Jurkat, Clone E6-1 (cell line): ENCODE measurements at regions not wholly inside any gene's neighbourhood (a gene's known extent, or its start where the extent isn't known, plus 50 kb on each side); places are given as distances from the start of the nearest gene placed in this dataset.

Source experiments
- DNase-seq: peaks from one replicate; pipeline ENCODE4 v3.0.0-alpha.2; 2011; ENCODE audit warnings: low read depth, low spot score
- H3K4me3 ChIP-seq: 2 replicates; pipeline ENCODE4 v1.5.1; 2011; ENCODE audit warnings: mild to moderate bottlenecking, low read length, control low read depth, moderate library complexity

DNA sequence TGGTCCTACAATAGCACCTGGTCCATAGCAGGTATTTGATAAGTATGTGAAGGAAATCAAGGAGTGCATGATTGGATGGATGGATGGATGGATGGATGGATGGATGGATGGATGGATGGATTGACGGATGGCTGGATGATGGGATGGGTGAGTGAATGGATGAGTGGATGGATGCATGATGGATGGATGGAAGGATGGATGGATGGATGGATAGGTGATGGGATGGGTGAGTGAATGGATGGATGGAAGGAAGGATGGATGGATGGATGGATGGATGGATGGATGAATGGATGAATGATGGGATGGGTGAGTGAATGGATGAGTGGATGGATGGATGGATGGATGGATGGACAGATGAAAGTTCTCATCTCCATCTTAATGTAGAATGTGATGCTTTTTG is 231.0 kb upstream of the PPP2R2D start:
- DNase-seq, result no peak
- no peak overlapping the region for H3K4me3 ChIP-seq

DNA sequence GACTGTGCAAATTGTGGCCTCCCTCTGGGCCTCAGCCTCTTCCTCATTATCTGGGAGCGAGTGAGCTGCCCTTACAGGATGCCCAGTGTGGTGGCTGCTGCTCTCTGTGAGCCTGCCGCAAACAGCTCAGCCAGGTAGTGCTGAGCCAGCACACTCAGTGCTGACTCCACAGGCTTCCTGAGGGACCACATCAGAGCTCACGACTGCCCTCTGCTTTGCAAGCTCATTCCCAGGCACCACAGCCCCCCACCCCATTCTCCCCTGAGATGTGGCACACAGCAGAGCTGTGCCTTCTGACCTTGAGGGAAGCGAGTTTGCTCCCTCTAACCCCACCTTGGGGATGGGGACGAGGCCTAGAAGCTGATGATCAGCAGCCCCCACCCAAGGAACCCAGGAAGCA is 230.5 kb upstream of the PPP2R2D start:
- no peak for DNase-seq
- no peak overlapping the region for H3K4me3 ChIP-seq

DNA sequence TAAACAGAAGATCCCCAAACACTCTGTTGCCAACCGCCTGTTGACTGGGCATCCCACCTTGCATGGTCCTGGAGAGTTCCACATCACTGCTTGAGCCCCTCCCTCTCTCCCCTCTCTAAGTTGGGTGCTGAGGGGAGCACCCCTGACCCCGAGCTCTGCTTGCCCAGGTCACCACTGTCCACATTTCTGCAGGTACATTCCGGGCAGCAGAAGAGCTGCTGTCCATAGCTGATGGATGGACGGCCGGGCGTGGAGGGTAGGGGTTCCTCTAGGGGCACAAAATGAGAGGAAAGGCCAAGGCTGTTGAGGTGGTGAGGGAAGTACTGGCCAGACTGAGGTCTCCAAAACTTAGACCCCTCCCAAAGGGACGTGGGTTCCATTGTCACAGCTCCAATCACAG is 227.4 kb upstream of the PPP2R2D start:
- DNase-seq, result no peak
- H3K4me3 ChIP-seq, result no peak overlapping the region

DNA sequence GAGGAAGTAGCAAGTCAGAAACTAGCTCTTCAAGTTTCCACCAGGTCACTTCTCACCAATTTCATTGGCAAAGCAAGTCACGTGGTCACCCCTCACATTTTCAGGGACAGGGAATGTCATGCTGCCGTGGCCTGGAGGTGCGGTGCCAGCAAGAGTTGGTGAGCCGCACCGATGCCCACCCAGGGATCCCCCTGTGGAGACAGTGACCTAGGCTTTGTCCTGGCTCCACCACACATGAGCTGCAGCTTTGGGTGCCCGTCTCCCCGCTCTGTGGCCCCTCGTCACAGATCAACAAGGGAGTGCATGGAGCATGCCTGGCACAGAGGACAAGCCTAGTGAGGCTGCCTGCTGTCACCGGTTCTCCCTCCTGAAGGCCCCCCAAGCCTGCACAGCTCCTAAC is 226.7 kb upstream of the PPP2R2D start:
- no peak overlapping the region for H3K4me3 ChIP-seq
- DNase-seq, result no peak

DNA sequence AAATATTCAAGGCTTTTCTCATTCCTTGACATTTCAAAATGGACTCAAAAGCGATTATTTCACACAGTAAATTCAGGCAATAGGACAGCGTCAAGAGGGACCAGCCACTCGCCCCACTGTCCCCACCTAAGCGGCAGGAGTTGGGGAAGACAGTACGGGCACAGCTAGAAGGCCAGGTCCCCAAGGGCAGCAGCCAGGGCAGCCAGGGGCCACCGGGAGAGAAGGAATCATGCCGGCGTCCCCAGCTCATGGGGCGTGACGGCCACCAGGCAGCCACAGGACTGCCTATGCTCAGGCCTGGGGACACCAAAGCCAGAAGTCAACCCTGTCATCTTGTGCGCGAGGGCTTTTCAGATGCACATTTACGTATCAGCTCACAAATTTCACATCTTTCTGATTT is 225.7 kb upstream of the PPP2R2D start:
- no peak overlapping the region for H3K4me3 ChIP-seq
- DNase-seq, result no peak

DNA sequence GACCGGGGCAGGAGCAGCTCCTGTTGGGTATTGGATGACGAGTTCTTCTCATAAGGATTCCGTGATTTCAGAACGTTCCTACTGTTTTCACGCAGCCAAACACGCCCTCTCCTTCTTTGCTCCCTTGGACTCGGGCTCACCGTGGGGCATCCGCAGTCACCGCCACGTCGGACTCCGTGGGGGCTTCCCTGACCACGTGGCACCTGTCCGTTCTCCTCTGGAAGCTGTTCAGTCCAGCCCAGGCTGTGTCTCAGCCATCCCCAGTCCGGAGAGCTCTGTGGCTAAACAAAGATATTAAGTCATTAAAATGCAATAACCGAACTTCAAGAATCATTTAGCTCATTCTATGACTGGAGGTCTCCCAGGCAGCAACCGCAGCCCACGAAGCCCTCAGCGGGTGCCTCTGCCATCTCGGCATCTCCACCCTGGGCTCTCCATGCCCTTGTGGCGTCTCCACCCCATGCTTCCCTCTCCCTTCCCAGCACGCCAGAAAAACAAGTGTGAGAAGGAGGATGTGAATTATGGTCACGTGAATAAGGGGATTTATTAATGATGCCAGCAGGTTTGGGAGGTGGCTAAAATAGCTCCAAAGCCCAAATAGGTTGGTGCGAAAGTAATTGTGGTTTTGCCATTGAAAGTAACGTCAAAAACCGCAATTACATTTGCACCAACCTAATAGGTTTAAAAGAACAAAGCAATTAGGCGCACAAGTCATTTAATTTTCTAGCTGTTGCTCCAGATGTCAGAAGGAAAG is 224.6 kb upstream of the PPP2R2D start:
- DNase-seq, result peak; percentile 86
- peak overlapping the region; percentile 36 for H3K4me3 ChIP-seq

DNA sequence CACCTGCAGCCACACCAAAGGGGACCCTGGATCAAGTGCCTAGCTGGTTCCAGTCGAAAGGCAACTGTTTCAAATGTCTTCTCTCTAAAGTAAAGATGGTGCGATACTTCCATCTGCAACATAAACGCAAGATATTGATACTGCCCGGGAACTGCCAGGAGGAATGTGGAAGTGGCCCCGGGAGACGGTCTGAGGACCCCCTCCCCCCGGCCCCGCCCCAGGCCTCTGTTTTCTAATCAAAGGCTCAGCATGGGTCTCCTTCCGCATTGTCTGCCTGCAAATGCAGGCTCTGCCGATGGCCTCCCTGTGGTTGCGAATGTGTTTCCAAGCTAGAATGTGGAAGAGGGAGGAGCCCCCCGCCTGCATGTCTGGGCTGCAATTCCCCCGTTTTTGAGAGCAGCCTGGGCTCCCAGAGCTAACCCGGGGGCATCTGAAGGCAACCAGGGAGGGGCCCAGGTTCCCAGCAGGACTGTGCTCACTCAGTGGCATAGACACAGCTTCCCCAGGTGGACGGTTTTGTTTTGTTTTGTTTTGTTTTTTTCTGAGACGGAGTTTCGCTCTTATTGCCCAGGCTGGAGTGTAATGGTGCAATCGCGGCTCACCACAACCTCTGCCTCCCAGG is 223.9 kb upstream of the PPP2R2D start:
- DNase-seq, result peak; percentile 23
- H3K4me3 ChIP-seq, result peak overlapping the region; percentile 36

DNA sequence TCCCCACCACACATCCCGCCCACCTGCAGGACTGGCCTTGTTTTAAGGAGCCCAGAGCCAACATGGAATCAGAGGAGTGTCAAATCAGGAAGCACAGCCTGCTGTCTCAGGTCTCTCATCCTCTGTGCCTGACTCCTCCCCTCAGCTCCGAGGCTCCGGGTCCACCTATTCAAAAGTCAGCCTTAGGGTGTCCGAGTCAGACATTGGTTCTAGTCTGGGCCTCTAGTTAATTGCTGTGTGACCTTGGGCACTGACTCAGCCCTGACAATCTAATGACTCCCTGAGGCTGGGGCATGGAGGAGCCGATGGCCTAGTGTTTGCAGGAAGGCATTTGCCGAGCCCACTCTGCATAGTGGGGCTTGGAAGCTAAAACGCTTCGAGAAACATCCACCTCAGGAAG is 223.1 kb upstream of the PPP2R2D start:
- DNase-seq, result no peak
- no peak overlapping the region for H3K4me3 ChIP-seq

DNA sequence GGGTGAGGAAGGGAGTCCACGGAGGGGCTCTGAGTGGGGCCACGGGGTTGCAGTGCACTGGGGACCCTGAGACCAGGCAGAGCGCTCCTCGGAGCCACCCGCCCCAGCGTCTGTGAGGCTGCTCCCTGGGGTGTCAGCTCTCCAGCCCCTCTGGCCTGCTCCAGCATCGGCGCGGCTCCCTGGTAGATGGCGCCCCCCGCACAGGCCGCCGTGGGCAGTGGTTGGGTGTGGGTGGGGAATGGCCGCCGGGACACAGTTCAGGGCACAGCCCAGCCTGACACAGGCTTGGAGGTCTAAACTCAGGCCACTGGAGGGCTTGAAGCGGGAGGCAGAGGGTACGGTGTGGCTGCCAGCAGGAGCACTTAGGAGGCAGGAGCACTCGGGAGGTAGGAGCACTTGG is 222.6 kb upstream of the PPP2R2D start:
- no peak overlapping the region for H3K4me3 ChIP-seq
- DNase-seq, result no peak

DNA sequence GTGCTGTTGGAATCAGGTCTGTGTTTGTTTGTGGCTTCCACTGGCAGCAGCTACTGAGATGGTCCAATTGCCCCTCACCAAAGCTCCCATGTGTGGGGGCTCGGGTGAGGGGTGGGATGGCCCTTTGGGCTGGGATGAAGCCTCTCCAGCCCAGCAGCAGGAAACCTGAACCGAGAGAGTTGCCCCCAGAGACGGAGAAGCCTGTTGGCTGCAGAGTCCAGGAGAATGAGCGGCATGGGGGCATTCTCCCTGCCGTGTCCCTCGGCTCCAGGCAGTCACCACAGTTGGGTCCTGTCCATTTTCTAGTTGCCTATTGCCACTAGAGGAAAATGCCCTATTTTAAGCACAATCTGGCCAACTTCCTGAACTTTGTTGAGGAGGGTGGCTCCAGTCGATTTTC is 222.2 kb upstream of the PPP2R2D start:
- DNase-seq, result no peak
- H3K4me3 ChIP-seq, result no peak overlapping the region

DNA sequence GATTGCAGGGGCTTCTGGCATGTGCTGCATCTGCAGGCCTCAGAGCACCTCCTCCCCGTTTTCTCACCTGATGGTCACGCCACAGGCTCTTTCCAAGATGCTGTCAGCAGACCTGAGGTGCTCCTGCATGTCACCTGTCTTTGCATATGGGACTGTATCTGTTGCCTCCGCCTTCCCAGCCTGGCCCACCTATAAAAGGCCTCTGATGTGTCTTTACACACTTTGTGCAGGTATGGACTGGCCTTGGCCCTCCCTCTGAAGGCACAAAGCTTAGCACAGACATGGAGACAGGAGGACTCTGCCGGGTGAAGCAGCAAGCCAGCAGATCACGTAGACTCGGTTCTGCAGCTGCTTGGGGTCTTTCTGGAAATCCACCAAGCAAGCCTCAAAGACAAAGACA is 220.9 kb upstream of the PPP2R2D start:
- no peak for DNase-seq

DNA sequence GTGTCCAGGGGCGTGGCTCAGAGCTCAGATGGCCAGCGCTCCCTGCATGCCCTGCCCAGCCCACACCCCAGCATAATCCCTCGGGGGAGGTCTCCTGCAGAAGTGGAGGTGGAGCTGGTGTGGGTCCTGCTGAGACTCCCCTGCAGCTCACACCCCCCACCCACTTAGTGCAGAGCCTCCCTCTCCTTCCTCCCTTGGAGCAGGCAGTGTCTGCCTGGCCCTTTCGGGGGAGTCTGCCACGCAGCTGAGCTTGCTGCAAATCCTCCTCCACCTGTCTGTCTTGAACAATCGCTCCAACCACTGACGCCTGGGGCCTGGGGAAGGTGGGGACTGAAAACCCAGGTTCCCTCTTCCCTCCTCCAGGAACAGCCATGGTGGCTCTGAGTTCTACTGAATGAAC is 219.7 kb upstream of the PPP2R2D start:
- DNase-seq, result no peak
- no peak overlapping the region for H3K4me3 ChIP-seq

More for the DNA sequence above, 220.9 kb upstream of the PPP2R2D start:
- H3K4me3 ChIP-seq, result no peak overlapping the region

DNA sequence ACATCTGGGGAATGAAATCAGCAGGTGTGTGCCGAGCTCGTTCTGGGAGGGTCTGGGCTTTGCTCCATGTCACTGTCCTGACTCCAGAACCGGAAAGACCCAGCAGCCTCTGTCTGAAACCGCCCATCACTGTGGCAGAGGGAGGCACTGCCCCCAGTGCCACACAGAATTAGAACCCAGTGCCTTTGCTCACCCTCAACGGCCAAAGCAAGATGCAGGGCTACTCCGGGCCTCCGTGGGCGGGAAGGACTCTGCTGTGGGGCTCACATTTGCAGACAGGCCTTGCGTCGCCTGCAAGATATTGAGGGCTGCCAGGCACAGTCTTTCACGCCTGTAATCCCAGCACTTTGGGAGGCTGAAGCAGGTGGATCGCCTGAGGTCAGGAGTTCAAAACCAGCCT is 219.2 kb upstream of the PPP2R2D start:
- no peak for DNase-seq
- no peak overlapping the region for H3K4me3 ChIP-seq

DNA sequence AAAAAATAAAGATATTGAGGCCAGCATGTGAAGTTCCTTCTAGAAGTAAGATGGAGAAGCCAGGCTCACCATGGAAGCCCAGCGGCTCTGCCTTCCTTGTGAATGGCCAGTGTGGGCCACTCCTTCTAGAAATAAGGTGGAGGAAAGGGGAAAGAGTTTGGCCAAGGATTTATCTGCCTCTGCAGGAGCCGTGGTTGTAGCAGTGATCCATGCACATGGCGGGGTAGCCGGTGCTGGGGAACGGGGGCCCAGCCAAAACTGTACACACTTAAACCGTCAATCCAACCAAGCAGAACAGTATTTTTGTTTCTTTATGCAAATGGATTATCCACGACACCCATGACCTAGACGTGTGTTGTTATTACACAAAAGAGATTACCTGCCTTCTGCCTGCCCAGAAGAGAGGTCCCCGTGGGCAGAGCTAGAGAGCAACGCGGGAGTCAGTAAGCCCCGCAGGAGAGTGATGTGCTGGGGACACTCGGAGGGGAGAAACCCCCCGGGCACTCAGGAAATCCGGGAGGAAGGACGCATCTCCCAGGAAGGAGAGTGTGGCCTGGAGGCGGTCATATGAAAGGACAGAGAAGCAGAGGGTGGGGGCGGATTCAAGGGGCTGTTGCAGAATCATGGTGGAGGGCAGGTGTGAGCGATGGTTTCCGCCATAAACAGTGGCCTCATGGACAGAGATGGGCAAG is 218.4 kb upstream of the PPP2R2D start:
- H3K4me3 ChIP-seq, result no peak overlapping the region

DNA sequence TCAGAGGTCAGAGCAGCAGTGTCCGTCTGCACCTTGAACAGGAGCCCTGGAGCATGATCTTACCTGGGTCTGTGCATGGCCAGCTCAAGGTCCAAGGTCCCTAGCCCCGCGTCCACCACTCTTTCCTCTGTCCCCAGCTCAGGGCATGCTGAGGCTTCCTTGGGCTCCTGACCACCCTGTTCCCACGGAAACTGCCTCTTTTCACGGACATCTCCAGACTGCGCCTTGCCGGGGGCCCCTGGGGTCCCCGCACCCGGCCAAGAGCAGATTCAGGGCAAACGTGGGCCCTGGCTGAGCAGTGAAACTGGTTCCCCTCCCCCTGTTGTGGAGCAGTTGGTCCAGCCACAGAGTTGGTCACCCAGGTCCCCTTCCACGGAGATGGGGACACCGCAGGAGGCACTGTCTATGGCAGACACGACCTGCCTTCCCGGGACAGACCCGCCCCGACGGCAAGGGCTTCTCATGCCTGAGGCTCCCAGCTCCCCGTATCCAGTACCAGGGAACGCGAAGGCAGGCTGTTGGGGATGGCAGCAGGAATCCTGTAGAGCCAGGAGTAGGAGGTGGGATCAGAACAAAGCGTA is 217.4 kb upstream of the PPP2R2D start:
- no peak overlapping the region for H3K4me3 ChIP-seq
- DNase-seq, result no peak

More for the DNA sequence above, 218.4 kb upstream of the PPP2R2D start:
- no peak for DNase-seq

DNA sequence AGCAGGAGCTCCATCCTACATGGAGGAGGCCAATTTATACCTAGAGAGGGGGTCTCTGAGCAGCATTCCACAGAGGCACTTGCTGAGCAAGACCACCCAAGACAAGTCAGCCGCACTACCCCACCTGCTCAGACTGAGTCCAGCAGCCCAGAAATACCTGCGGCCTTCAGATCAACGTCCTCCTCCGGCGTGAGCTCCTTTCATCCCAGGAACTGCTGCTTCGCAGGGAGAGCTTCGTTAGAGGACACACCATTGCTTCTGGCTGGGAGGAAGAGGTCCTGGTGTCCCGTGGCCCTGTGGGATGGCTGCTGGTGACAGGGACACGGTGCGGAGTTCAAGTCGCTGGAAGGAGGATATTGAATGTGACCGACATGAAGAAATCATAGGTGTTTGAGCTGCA is 216.9 kb upstream of the PPP2R2D start:
- H3K4me3 ChIP-seq, result no peak overlapping the region
- DNase-seq, result no peak

DNA sequence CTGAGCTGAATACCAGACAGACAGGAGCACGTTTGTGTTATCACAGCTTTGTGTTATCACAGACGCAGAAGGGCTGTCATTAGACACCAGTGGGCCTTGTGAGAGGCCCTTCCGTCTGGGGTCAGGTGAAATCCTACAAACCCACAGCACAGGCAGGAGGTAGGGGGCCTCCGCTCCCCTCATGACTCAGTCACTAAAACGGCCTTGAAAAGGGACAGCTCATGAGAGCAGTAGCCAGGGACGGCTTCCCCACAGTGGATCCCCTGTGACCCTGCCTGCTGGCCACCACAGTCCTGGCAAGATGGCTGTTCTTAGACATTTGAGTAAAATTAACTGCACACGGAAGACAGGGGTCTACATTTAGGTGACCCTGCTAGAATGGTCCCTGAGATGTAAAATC is 215.8 kb upstream of the PPP2R2D start:
- no peak for DNase-seq
- no peak overlapping the region for H3K4me3 ChIP-seq

DNA sequence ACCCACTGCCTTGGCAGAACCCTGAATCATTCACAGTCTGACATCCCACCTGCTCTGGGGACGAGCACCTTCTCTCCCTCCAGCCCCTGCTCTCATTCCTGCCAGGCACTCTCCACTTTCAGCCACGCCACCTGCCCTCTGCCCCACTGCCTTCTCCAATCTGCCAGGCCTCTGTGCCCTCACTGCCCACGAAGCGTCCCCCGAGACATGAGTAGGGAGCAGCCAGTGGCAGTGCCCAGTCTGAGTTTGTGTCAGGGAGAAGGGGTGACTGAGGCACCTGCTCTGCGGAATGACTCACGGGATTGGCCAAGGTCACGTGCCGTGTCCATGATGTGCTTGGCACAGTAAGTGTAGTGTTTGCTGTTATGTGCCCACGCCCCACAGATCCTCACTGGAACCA is 215.2 kb upstream of the PPP2R2D start:
- no peak for DNase-seq
- H3K4me3 ChIP-seq, result no peak overlapping the region

DNA sequence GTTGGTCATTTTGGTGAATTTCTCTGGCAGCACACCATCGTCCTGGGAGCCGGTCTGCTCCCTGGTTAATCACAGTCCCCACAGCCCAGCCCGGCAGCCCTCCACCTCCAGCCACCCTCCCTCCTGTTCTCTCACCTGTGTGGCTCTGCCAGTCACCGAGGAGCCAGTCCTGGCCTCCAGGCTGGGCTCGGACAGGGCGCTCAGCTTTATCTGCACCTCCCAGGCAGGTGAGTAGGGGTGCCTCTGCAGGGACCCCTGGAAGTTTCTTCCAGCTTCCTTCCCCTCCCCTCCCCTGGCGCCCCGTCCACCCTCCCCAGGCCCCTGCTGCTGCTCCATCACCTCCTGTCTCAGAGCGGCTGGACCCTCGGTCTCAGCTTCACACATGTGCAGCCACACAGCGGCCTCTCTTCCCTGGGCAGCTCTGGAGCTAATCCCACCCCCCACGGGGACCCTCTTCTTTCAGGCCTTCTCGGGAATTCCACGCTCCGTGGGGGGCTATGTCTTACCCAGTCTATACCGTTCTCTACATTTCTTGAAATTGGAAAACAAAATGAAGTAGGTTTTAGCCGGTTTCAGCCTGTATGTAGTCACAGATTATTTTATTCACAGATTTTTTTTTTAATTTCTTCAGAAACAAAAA is 213.9 kb upstream of the PPP2R2D start:
- H3K4me3 ChIP-seq, result no peak overlapping the region
- DNase-seq, result no peak

DNA sequence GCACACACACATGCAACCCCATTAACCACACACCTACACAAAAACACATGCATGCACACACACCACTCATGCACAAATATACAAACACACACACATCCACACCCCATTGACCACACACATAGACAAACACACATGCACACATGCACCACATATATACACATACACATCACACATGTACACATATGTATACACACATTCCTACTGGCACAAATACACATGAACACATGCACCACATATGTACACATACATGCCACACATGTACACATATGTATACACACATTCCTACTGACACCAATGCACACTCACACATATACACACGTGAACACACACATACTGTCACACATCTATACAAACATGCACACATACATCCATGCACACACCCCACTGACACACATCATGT is 212.5 kb upstream of the PPP2R2D start:
- DNase-seq, result no peak
- H3K4me3 ChIP-seq, result no peak overlapping the region
